DOHH2 (cell line): ENCODE measurements at regions not wholly inside any gene's neighbourhood (a gene's known extent, or its start where the extent isn't known, plus 50 kb on each side); places are given as distances from the start of the nearest gene placed in this dataset.

Experiments
- EZH2phosphoT487 ChIP-seq: fragments of 200-600 bp; sonication (generic); IDR thresholded peaks from 2 replicates; pipeline ENCODE4 v1.6.1; 2017; ENCODE audit warnings: borderline replicate concordance, mild to moderate bottlenecking, antibody characterized with exemption, low read length, moderate library complexity, mixed read lengths
- TF ChIP-seq, protein P1 (sequence below): fragments of 200-600 bp; sonication (generic); IDR thresholded peaks from one replicate; pipeline ENCODE4 v1.5.1; 2014; ENCODE audit warnings: antibody characterized with exemption, mild to moderate bottlenecking, low read depth, low read length; ENCODE audit not compliant: poor library complexity, severe bottlenecking

DNA sequence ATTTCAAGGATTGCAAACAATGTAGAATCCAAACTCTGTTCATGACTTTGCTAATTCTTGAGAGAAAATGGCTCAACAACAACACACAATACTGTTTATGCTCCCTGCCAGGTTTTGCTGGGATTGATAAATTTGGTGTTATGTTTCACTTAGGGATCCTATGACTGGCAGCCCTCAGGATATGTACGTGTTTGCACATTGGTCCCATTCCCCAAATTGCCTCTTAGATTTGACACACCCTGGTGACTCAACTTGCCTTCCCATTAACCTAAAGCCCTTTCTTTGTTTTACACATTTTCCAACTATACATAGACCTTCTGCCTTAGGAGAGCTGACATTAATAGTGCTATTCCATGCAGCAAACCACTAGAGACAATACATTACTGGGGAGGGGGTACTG lies 809.4 kb upstream of the AMELY start:
- TF ChIP-seq, protein P1, sequence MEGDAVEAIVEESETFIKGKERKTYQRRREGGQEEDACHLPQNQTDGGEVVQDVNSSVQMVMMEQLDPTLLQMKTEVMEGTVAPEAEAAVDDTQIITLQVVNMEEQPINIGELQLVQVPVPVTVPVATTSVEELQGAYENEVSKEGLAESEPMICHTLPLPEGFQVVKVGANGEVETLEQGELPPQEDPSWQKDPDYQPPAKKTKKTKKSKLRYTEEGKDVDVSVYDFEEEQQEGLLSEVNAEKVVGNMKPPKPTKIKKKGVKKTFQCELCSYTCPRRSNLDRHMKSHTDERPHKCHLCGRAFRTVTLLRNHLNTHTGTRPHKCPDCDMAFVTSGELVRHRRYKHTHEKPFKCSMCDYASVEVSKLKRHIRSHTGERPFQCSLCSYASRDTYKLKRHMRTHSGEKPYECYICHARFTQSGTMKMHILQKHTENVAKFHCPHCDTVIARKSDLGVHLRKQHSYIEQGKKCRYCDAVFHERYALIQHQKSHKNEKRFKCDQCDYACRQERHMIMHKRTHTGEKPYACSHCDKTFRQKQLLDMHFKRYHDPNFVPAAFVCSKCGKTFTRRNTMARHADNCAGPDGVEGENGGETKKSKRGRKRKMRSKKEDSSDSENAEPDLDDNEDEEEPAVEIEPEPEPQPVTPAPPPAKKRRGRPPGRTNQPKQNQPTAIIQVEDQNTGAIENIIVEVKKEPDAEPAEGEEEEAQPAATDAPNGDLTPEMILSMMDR: no peak
- no peak for TF ChIP-seq EZH2phosphoT487
